OCI-LY1 (cell line): ENCODE measurements at regions not wholly inside any gene's neighbourhood (a gene's known extent, or its start where the extent isn't known, plus 50 kb on each side); places are given as distances from the start of the nearest gene placed in this dataset.

ENCODE experiments used
- CTCF ChIP-seq: fragments of 200-600 bp; sonication (generic), shearing (Covaris generic); IDR thresholded peaks from 2 replicates; pipeline ENCODE4 v1.5.1; 2017; ENCODE audit warnings: mild to moderate bottlenecking, antibody characterized with exemption, low read length, moderate library complexity, mixed read lengths
- EZH2 ChIP-seq: fragments of 200-600 bp; sonication (generic), shearing (Covaris generic); IDR thresholded peaks from 2 replicates; pipeline ENCODE4 v1.8.0; 2017; ENCODE audit warnings: borderline replicate concordance, mixed run types, mild to moderate bottlenecking, antibody characterized with exemption, low read length, moderate library complexity, mixed read lengths

- TF ChIP-seq CTCF (no peak), EZH2 (no peak)
These were observed 282.2 kb upstream of the KLF14 start for GRCh38 chr7:131016230-131016629.
